GM23248 (cell line): ENCODE measurements at regions not wholly inside any gene's neighbourhood (a gene's known extent, or its start where the extent isn't known, plus 50 kb on each side); places are given as distances from the start of the nearest gene placed in this dataset. TPM values are rescaled to one million over a fixed set of nuclear protein-coding genes. Genes with fewer than 3 reads are reported as not detected.

ENCODE experiments used
- DNase-seq: peaks from one replicate; pipeline ENCODE4 v3.0.0-alpha.2; 2015
- H2AFZ ChIP-seq: fragments of 200-600 bp; sonication (generic); 2 replicates; pipeline ENCODE4 v1.6.1; 2016; ENCODE audit warnings: antibody characterized with exemption
- H3F3A ChIP-seq: fragments of 200-600 bp; sonication (generic); 2 replicates; pipeline ENCODE4 v1.6.1; 2016; ENCODE audit warnings: mild to moderate bottlenecking, antibody characterized with exemption, mixed run types; ENCODE audit not compliant: insufficient read depth
- H3K27ac ChIP-seq: fragments of 200-600 bp; sonication (generic); 2 replicates; pipeline ENCODE4 v1.5.1; 2016; ENCODE audit warnings: mild to moderate bottlenecking
- H3K27me3 ChIP-seq: fragments of 200-600 bp; sonication (generic); replicated peaks from 2 replicates; pipeline ENCODE4 v1.6.1; 2016; ENCODE audit warnings: mild to moderate bottlenecking; ENCODE audit not compliant: insufficient read depth
- H3K36me3 ChIP-seq: fragments of 200-600 bp; sonication (generic); 2 replicates; pipeline ENCODE4 v1.6.1; 2016; ENCODE audit warnings: low read depth, mild to moderate bottlenecking
- H3K4me1 ChIP-seq: fragments of 200-600 bp; sonication (generic); 2 replicates; pipeline ENCODE4 v1.6.1; 2016; ENCODE audit warnings: mild to moderate bottlenecking; ENCODE audit not compliant: insufficient read depth
- H3K4me2 ChIP-seq: fragments of 200-600 bp; sonication (generic); one replicate; pipeline ENCODE4 v1.6.1; 2016; ENCODE audit warnings: mild to moderate bottlenecking; ENCODE audit not compliant: unreplicated experiment
- H3K4me3 ChIP-seq: fragments of 200-600 bp; sonication (generic); 2 replicates; pipeline ENCODE4 v1.5.1; 2016; ENCODE audit warnings: mild to moderate bottlenecking
- H3K79me2 ChIP-seq: fragments of 200-600 bp; sonication (generic); 2 replicates; pipeline ENCODE4 v1.6.1; 2016; ENCODE audit warnings: mild to moderate bottlenecking; ENCODE audit not compliant: insufficient read depth
- H3K9ac ChIP-seq: fragments of 200-600 bp; sonication (generic); 2 replicates; pipeline ENCODE4 v1.6.1; 2016; ENCODE audit warnings: mild to moderate bottlenecking
- H3K9me2 ChIP-seq: fragments of 200-600 bp; sonication (generic); 2 replicates; pipeline ENCODE4 v1.6.1; 2016; ENCODE audit warnings: mixed run types, mild to moderate bottlenecking, moderate library complexity; ENCODE audit not compliant: insufficient read depth
- H3K9me3 ChIP-seq: fragments of 200-600 bp; sonication (generic); one replicate; pipeline ENCODE4 v1.6.1; 2017; ENCODE audit warnings: low read depth
- H4K20me1 ChIP-seq: fragments of 200-600 bp; sonication (generic); 2 replicates; pipeline ENCODE4 v1.6.0; 2016; ENCODE audit not compliant: insufficient read depth
- EZH2 ChIP-seq: fragments of 200-600 bp; sonication (generic); IDR thresholded peaks from 2 replicates; pipeline ENCODE4 v1.6.1; 2018; ENCODE audit warnings: antibody characterized with exemption, mild to moderate bottlenecking; ENCODE audit not compliant: insufficient read depth, poor library complexity, severe bottlenecking
- EZH2phosphoT487 ChIP-seq: fragments of 200-600 bp; sonication (generic); IDR thresholded peaks from 2 replicates; pipeline ENCODE4 v1.6.1; 2018; ENCODE audit warnings: antibody characterized with exemption, moderate library complexity, mild to moderate bottlenecking, low read depth; ENCODE audit not compliant: insufficient read depth
- WGBS, 2 experiments: methylation state at CpG; one replicate each; pipeline ENCODE4 v1.1.6; 2015 to 2017; ENCODE audit warnings: low lambda C conversion rate in 2 of 2, low coverage in 1 of 2; ENCODE audit errors: missing lambda C conversion rate in 2 of 2; 5-methylcytosine and 5-hydroxymethylcytosine counted together
- in situ Hi-C: fragments of 300-500 bp; cut with MboI; formaldehyde crosslinking; loops from 2 replicates; pipeline ENCODE4 v1.15.0; 2020
- small RNA-seq: library from RNA; depleted of rRNA; stranded (forward); fragments of <200 nt; gene quantifications from one replicate; pipeline ENCODE3, GENCODE V24; 2014; ENCODE audit warnings: low read depth, low replicate concordance

GRCh38 chr6:81808851-81809570 is 56.5 kb upstream of the TENT5A start:
- Histone ChIP-seq H3K27ac (no peak overlapping the region), H3K9me3 (no peaks in the 10 kb centered on the region), H3F3A (no peaks in the 10 kb centered on the region), H3K4me1 (no peaks in the 10 kb centered on the region), H3K9ac (no peak overlapping the region), H3K4me3 (no peak overlapping the region), H3K4me2 (no peak overlapping the region), H3K36me3 (no peaks in the 10 kb centered on the region), H2AFZ (no peak overlapping the region), H3K9me2 (no peaks in the 10 kb centered on the region), H4K20me1 (no peaks in the 10 kb centered on the region), H3K79me2 (no peaks in the 10 kb centered on the region), H3K27me3 (no peaks in the 10 kb centered on the region)
- WGBS, 2 experiments: 74 to 78% methylated on average over 6 of the region's 6 CpGs
- TF ChIP-seq EZH2: no peak
- DNase-seq: no peak
- in situ Hi-C loops: no loop called here

GRCh38 chr6:81806793-81807565 is 54.5 kb upstream of the TENT5A start:
- Histone ChIP-seq H3K4me3 (no peak overlapping the region), H4K20me1 (no peaks in the 10 kb centered on the region), H3K9ac (no peak overlapping the region), H3K27me3 (no peaks in the 10 kb centered on the region), H2AFZ (no peak overlapping the region), H3K4me1 (no peaks in the 10 kb centered on the region), H3K36me3 (no peaks in the 10 kb centered on the region), H3K79me2 (no peaks in the 10 kb centered on the region), H3K4me2 (no peak overlapping the region), H3K9me2 (no peaks in the 10 kb centered on the region), H3K9me3 (no peaks in the 10 kb centered on the region), H3K27ac (no peak overlapping the region), H3F3A (no peaks in the 10 kb centered on the region)
- in situ Hi-C loops: no loop called here
- no peak for DNase-seq
- 85 to 86% methylated on average over 8 of the region's 8 CpGs for WGBS, 2 experiments
- TF ChIP-seq EZH2 (no peak), EZH2phosphoT487 (no peak)

DNA sequence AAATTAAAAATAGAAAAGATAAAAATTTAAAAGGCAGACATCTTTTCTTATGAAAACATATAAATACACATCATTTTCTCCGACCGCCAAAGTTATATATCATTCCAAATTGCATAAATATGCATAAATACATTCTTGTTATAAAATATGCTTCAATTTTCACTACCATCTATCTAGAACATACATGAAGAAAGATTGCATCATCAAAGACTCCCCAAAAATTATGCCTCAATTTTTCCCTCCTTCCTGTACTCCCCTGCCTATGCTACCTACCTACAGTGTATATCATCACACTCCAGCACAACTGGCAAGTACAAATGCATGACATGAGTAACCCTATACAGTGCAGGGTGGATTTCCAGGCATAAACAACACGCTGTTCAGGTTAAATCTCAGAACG is 49.9 kb upstream of the TENT5A start:
- no peaks in the 10 kb centered on the region for H3K9me2 ChIP-seq
- WGBS, 2 experiments: 72% methylated on average over 4 of the region's 4 CpGs
- no peak overlapping the region for H3K4me3 ChIP-seq
- H3K27ac ChIP-seq: no peak overlapping the region
- H3K9ac ChIP-seq: no peak overlapping the region
- TF ChIP-seq EZH2 (no peak), EZH2phosphoT487 (no peak)
- H3K36me3 ChIP-seq: no peaks in the 10 kb centered on the region
- H3K9me3 ChIP-seq: no peaks in the 10 kb centered on the region
- no peak overlapping the region for H3K4me2 ChIP-seq
- in situ Hi-C loops: no loop called here
- H3K4me1 ChIP-seq: no peaks in the 10 kb centered on the region
- H3K79me2 ChIP-seq: no peaks in the 10 kb centered on the region
- no peak for DNase-seq
- no peaks in the 10 kb centered on the region for H3K27me3 ChIP-seq
- H4K20me1 ChIP-seq: no peaks in the 10 kb centered on the region
- H3F3A ChIP-seq: no peaks in the 10 kb centered on the region
- no peak overlapping the region for H2AFZ ChIP-seq

Small RNAs in the stretch of these regions (small RNA-seq; reads per million reads assigned to genes)
- gene AL360157.1: not detected
